H1 (cell line): ENCODE measurements at regions not wholly inside any gene's neighbourhood (a gene's known extent, or its start where the extent isn't known, plus 50 kb on each side); places are given as distances from the start of the nearest gene placed in this dataset.

Experiments
- CTCF ChIA-PET: fragments of 300-600 bp; sonication (Branson Sonifier 250); formaldehyde crosslinking; loops from one replicate; lab custom pipeline; 2021; ENCODE audit not compliant: partially characterized antibody; lab: Charles Lee
- POLR2A ChIA-PET: fragments of 300-600 bp; sonication (Branson Sonifier 250); formaldehyde crosslinking; loops from one replicate; lab custom pipeline; 2021; ENCODE audit warnings: inconsistent platforms; ENCODE audit not compliant: partially characterized antibody; lab: Charles Lee
- DNase-seq, 2 experiments: peaks; one replicate each; pipeline versions ENCODE4 v3.0.0 to v3.0.0-alpha.2; 2010 to 2022; ENCODE audit warnings: low spot score in 2 of 2, low read depth in 1 of 2, mixed read lengths in 1 of 2
- FAIRE-seq: peaks from 2 replicates; lab custom pipeline; 2011; peaks lifted over from hg19 to GRCh38; lab: Jason Lieb, UNC
- H2AFZ ChIP-seq: 2 replicates; pipeline ENCODE4 v1.8.1; 2012; ENCODE audit warnings: low read length, inconsistent platforms
- H2AK5ac ChIP-seq: 2 replicates; pipeline ENCODE4 v1.6.1; 2013; ENCODE audit warnings: low read depth, low read length
- H2BK120ac ChIP-seq: replicated peaks from 2 replicates; pipeline ENCODE3; 2013; ENCODE audit warnings: low read depth, low read length, inconsistent platforms
- H2BK12ac ChIP-seq: 2 replicates; pipeline ENCODE4 v1.6.1; 2013; ENCODE audit warnings: low read depth, low read length
- H2BK15ac ChIP-seq: 2 replicates; pipeline ENCODE4 v1.6.1; 2013; ENCODE audit warnings: low read length
- H2BK20ac ChIP-seq: 2 replicates; pipeline ENCODE4 v1.6.1; 2013; ENCODE audit warnings: low read length
- H2BK5ac ChIP-seq: 2 replicates; pipeline ENCODE4 v1.6.1; 2013; ENCODE audit warnings: low read depth, low read length
- H3K14ac ChIP-seq: 2 replicates; pipeline ENCODE4 v1.6.1; 2013; ENCODE audit warnings: inconsistent platforms; ENCODE audit not compliant: insufficient read length
- H3K18ac ChIP-seq: 2 replicates; pipeline ENCODE4 v1.6.1; 2013; ENCODE audit warnings: low read length; ENCODE audit errors: extremely low read depth
- H3K23ac ChIP-seq: 2 replicates; pipeline ENCODE4 v1.6.1; 2013; ENCODE audit warnings: inconsistent platforms; ENCODE audit not compliant: insufficient read length
- H3K23me2 ChIP-seq: 2 replicates; pipeline ENCODE4 v1.6.1; 2013; ENCODE audit warnings: low read depth, low read length
- H3K27ac ChIP-seq: 2 replicates; pipeline ENCODE4 v1.6.1; 2011; ENCODE audit warnings: low read depth, low read length, inconsistent platforms
- H3K27me3 ChIP-seq, 4 experiments: replicated peaks in 1 of 4; 1 replicate in 1 of 4; 2 replicates in 3 of 4; pipeline versions ENCODE4 v1.6.1 to v1.8.1; 2011 to 2013; ENCODE audit warnings: low read length in 3 of 4, mild to moderate bottlenecking in 3 of 4, inconsistent platforms in 2 of 4, mixed read lengths in 2 of 4, moderate library complexity in 1 of 4; ENCODE audit not compliant: control insufficient read depth in 3 of 4, insufficient read depth in 3 of 4; ENCODE audit errors: extremely low read depth in 1 of 4
- H3K36me3 ChIP-seq, 4 experiments: 2 replicates each; pipeline versions ENCODE4 v1.6.1 to v1.8.1; 2011 to 2013; ENCODE audit warnings: mild to moderate bottlenecking in 4 of 4, low read length in 3 of 4, moderate library complexity in 2 of 4, control low read depth in 1 of 4, inconsistent platforms in 1 of 4; ENCODE audit not compliant: insufficient read depth in 4 of 4, control insufficient read depth in 2 of 4
- H3K4ac ChIP-seq: replicated peaks from 2 replicates; pipeline ENCODE3; 2013; ENCODE audit warnings: low read length, low read depth, mixed read lengths, inconsistent platforms; ENCODE audit not compliant: insufficient read length
- H3K4me1 ChIP-seq, 4 experiments: replicated peaks in 1 of 4; 1 replicate in 1 of 4; 2 replicates in 3 of 4; pipeline versions ENCODE4 v1.6.1 to v1.8.1; 2011 to 2013; ENCODE audit warnings: low read length in 3 of 4, inconsistent platforms in 2 of 4, mixed read lengths in 1 of 4; ENCODE audit not compliant: insufficient read depth in 4 of 4, control insufficient read depth in 3 of 4
- H3K4me2 ChIP-seq, 2 experiments: 2 replicates each; pipeline versions ENCODE4 v1.6.1 to v1.8.1; 2011 to 2013; ENCODE audit warnings: low read depth in 2 of 2, low read length in 2 of 2, control low read depth in 1 of 2, inconsistent platforms in 1 of 2, mild to moderate bottlenecking in 1 of 2; ENCODE audit not compliant: insufficient read depth in 1 of 2
- H3K4me3 ChIP-seq, 4 experiments: fragments of 200-600, 300-600 bp in 1 of 4; sonication (generic), shearing (Covaris generic), sonication (Bioruptor Twin) in 1 of 4; 2 replicates each; pipeline versions ENCODE4 v1.5.1 to v1.8.1; 2011 to 2016; ENCODE audit warnings: low read length in 4 of 4, low read depth in 3 of 4, control low read depth in 2 of 4, inconsistent platforms in 2 of 4, mild to moderate bottlenecking in 2 of 4, mixed read lengths in 1 of 4, moderate library complexity in 1 of 4; ENCODE audit not compliant: insufficient read depth in 2 of 4; ENCODE audit errors: extremely low read depth in 1 of 4
- H3K56ac ChIP-seq: replicated peaks from 2 replicates; pipeline ENCODE3; 2013; ENCODE audit warnings: low read depth, mild to moderate bottlenecking, mixed read lengths, low read length, inconsistent platforms; ENCODE audit not compliant: insufficient read length
- H3K79me1 ChIP-seq: 2 replicates; pipeline ENCODE4 v1.6.1; 2013; ENCODE audit warnings: low read depth, low read length, control low read depth
- H3K79me2 ChIP-seq, 2 experiments: 2 replicates each; pipeline versions ENCODE4 v1.6.1 to v1.8.1; 2012 to 2013; ENCODE audit warnings: low read length in 2 of 2, mild to moderate bottlenecking in 2 of 2, inconsistent platforms in 1 of 2; ENCODE audit not compliant: insufficient read depth in 2 of 2, control insufficient read depth in 1 of 2
- H3K9ac ChIP-seq, 4 experiments: replicated peaks in 1 of 4; 1 replicate in 1 of 4; 2 replicates in 3 of 4; pipeline versions ENCODE4 v1.6.1 to v1.8.1; 2011 to 2013; ENCODE audit warnings: low read depth in 3 of 4, low read length in 3 of 4, control low read depth in 2 of 4, mild to moderate bottlenecking in 2 of 4, moderate library complexity in 2 of 4, inconsistent platforms in 1 of 4; ENCODE audit errors: extremely low read depth in 1 of 4
- H3K9me3 ChIP-seq, 2 experiments: 2 replicates each; pipeline versions ENCODE4 v1.6.1 to v1.8.1; 2012 to 2013; ENCODE audit warnings: mild to moderate bottlenecking in 2 of 2, moderate library complexity in 2 of 2, control low read depth in 1 of 2, inconsistent platforms in 1 of 2, low read depth in 1 of 2, low read length in 1 of 2, mixed read lengths in 1 of 2; ENCODE audit not compliant: insufficient read depth in 2 of 2
- H4K20me1 ChIP-seq, 2 experiments: replicated peaks in 1 of 2; 2 replicates each; pipeline versions ENCODE3 to v1.8.1; 2011 to 2013; ENCODE audit warnings: inconsistent platforms in 2 of 2, low read length in 2 of 2, mild to moderate bottlenecking in 1 of 2; ENCODE audit not compliant: insufficient read depth in 2 of 2, control insufficient read depth in 1 of 2
- H4K5ac ChIP-seq: 2 replicates; pipeline ENCODE4 v1.6.1; 2013; ENCODE audit warnings: low read length, low read depth, mixed read lengths, inconsistent platforms; ENCODE audit not compliant: insufficient read length
- H4K8ac ChIP-seq: 2 replicates; pipeline ENCODE4 v1.8.0; 2013; ENCODE audit warnings: mild to moderate bottlenecking, moderate library complexity, low read length, inconsistent platforms; ENCODE audit not compliant: insufficient read depth; ENCODE audit errors: extremely low read depth
- H4K91ac ChIP-seq: replicated peaks from 2 replicates; pipeline ENCODE3; 2013; ENCODE audit warnings: low read length, mixed read lengths, inconsistent platforms; ENCODE audit not compliant: insufficient read length
- BCL11A ChIP-seq, 2 experiments: IDR thresholded peaks; one replicate each; pipeline ENCODE4 v1.6.1; 2011; ENCODE audit warnings: low read depth in 2 of 2, low read length in 2 of 2, mild to moderate bottlenecking in 2 of 2
- BRCA1 ChIP-seq: IDR thresholded peaks from 2 replicates; pipeline ENCODE4 v1.6.1; 2012; ENCODE audit warnings: low read depth, low read length, improper control_type of control experiment
- CBX5 ChIP-seq: fragments of 300-800, 300-1000 bp; sonication (generic); IDR thresholded peaks from 2 replicates; pipeline ENCODE4 v1.7.1; 2016; ENCODE audit warnings: antibody characterized with exemption, low read length, low read depth
- CBX8 ChIP-seq: fragments of 300-800, 300-1000 bp; sonication (generic); IDR thresholded peaks from 2 replicates; pipeline ENCODE4 v1.7.1; 2016; ENCODE audit warnings: low read depth, low read length, borderline replicate concordance
- CREB1 ChIP-seq: IDR thresholded peaks from 2 replicates; pipeline ENCODE4 v1.6.1; 2012; ENCODE audit warnings: inconsistent platforms
- FOSL1 ChIP-seq: IDR thresholded peaks from 2 replicates; pipeline ENCODE4 v1.6.1; 2011; ENCODE audit warnings: mild to moderate bottlenecking, low read depth, low read length, moderate library complexity; ENCODE audit not compliant: insufficient read depth
- POU5F1 ChIP-seq: IDR thresholded peaks from 2 replicates; pipeline ENCODE4 v1.6.1; 2011; ENCODE audit warnings: low read depth, mild to moderate bottlenecking, low read length, moderate library complexity
- SAP30 ChIP-seq: fragments of 300-600 bp; sonication (generic); IDR thresholded peaks from 2 replicates; pipeline ENCODE4 v1.7.1; 2012; ENCODE audit warnings: low read length, moderate library complexity, mild to moderate bottlenecking, inconsistent platforms; ENCODE audit not compliant: insufficient read depth, insufficient replicate concordance
- SIX5 ChIP-seq: IDR thresholded peaks from 2 replicates; pipeline ENCODE4 v1.6.1; 2011; ENCODE audit warnings: mild to moderate bottlenecking, low read depth, low read length
- TEAD4 ChIP-seq: IDR thresholded peaks from 2 replicates; pipeline ENCODE4 v1.6.1; 2012; ENCODE audit warnings: low read depth, low read length, inconsistent platforms, mixed read lengths
- USF2 ChIP-seq: IDR thresholded peaks from 2 replicates; pipeline ENCODE4 v1.6.1; 2011; ENCODE audit warnings: low read length, improper control_type of control experiment
- YY1 ChIP-seq: IDR thresholded peaks from 2 replicates; pipeline ENCODE4 v1.6.1; 2011; ENCODE audit warnings: low read depth, mild to moderate bottlenecking, low read length
- WGBS, 2 experiments: shearing (Covaris generic) in 1 of 2; methylation state at CpG; one replicate each; pipeline versions ENCODE4 v1.1.6 to v1.1.7; 2013 to 2015; ENCODE audit warnings: low lambda C conversion rate in 2 of 2, mixed read lengths in 2 of 2, inconsistent platforms in 1 of 2, low coverage in 1 of 2, missing lambda C conversion rate in 1 of 2; ENCODE audit not compliant: insufficient replicate concordance in 2 of 2, insufficient coverage in 1 of 2, insufficient read length in 1 of 2; ENCODE audit errors: extremely low coverage in 1 of 2, missing lambda C conversion rate in 1 of 2; 5-methylcytosine and 5-hydroxymethylcytosine counted together

DNA sequence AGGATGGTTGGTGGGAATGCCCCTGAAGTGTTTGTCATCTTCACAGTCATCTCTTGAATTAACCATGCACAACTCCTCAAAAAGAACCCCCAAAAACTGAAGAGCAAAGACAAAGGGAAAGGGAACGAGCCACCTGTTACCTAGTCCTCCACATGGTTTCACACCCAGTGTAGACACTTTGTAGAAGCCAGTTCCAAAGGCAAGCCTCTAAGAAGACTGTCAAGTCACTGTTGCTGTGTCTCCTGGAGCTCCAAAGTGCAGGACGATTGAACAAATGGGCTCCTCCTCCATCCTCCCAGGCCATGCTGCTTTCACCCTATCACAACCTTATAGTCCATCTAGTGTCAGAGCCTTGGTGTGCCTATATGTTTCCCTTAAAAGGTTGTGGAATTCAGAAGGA lies 277.6 kb upstream of the PRDM1 start:
- Histone ChIP-seq H3K18ac (no peak overlapping the region), H4K8ac (no peak overlapping the region), H3K9me3 (no peaks in the 10 kb centered on the region), H2AFZ (no peak overlapping the region), H3K4me1 (no peaks in the 10 kb centered on the region; a peak in 1 of 7 replicates), H3K23ac (no peak overlapping the region), H3K79me1 (no peaks in the 10 kb centered on the region), H3K27ac (no peak overlapping the region), H3K4me3 (no peak overlapping the region), H4K20me1 (no peaks in the 10 kb centered on the region), H2BK20ac (no peak overlapping the region), H2BK120ac (no peak overlapping the region), H3K27me3 (no peaks in the 10 kb centered on the region; a peak in 1 of 7 replicates), H3K4ac (no peak overlapping the region), H3K14ac (no peak overlapping the region), H3K23me2 (no peaks in the 10 kb centered on the region; the same call in 1 of the 2 replicates), H3K79me2 (no peaks in the 10 kb centered on the region), H4K91ac (no peak overlapping the region), H3K56ac (no peak overlapping the region), H4K5ac (no peak overlapping the region), H2BK5ac (no peak overlapping the region), H3K9ac (no peak overlapping the region), H2BK15ac (no peak overlapping the region), H2AK5ac (no peak overlapping the region), H2BK12ac (no peak overlapping the region), H3K36me3 (no peaks in the 10 kb centered on the region), H3K4me2 (no peak overlapping the region)
- 71% methylated on average over 2 of the region's 2 CpGs; no CpG with 5 or more reads in 1 of the 2 experiments for WGBS, 2 experiments
- TF ChIP-seq SIX5 (no peak), USF2 (no peak), BRCA1 (no peak), POU5F1 (no peak), CREB1 (no peak), CBX5 (no peak), TEAD4 (no peak), BCL11A (IDR thresholded peaks at IDR 0.05; ENCODE audit: low read depth in 2 of 2, low read length in 2 of 2) (no peak), CBX8 (no peak), SAP30 (no peak), FOSL1 (no peak), YY1 (no peak)
- DNase-seq (no peak), FAIRE-seq (no peak)
- ChIA-PET POLR2A (no interaction called here), CTCF (interaction anchor here (0.6 kb wide), 1 partner anchor 22 kb away, joined by 3 read pairs; no protein-coding TSS in a partner anchor)
